ENCODE measurements at regions not wholly inside any gene's neighbourhood (a gene's known extent, or its start where the extent isn't known, plus 50 kb on each side); places are given as distances from the start of the nearest gene placed in this dataset.

DNA sequence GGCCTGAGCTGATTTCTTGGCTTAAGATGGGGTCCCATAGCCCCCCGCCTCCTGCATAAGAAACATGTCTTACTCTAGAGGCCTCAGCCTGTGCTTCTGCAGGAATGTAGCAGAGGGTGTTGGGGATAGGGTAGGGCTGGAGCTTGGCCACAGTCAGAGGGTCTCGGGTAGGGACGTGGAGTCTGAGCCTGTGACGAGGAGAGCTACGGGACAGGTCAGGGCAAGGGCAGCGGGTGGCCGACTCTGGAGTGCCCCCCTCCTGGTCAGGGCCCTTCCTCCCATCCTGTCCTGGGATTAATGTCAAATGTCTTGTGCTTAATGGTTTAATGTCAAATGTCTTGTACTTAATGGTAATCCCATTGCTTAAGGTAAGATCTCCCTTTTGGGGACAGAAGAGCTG is 130.4 kb downstream of the GLI2 start:
- TF ChIP-seq EP300 (IDR thresholded peaks at IDR 0.05; ENCODE audit: low read depth), result no peak
- no peak for TF ChIP-seq POLR2AphosphoS5 (IDR thresholded peaks at IDR 0.05)
- no peak for TF ChIP-seq POLR2A (IDR thresholded peaks at IDR 0.05)
